HepG2 (cell line): ENCODE measurements at regions not wholly inside any gene's neighbourhood (a gene's known extent, or its start where the extent isn't known, plus 50 kb on each side); places are given as distances from the start of the nearest gene placed in this dataset.

Experiments
- ATAC-seq: fragments of 200-7000 bp; cut with Tn5 transposase; 3 replicates; pipeline ENCODE4 v1.9.1; 2020; ENCODE audit warnings: mild to moderate bottlenecking, moderate library complexity
- BruUV-seq: library from RNA; stranded (reverse); fragments of 400-500 nt; replicated peaks from 2 replicates; lab custom pipeline; 2021; lab: Mats Ljungman, UMichigan
- CTCF ChIA-PET: fragments of 300-600 bp; formaldehyde crosslinking; extraction: SDS; loops from one replicate; lab custom pipeline; 2021; ENCODE audit warnings: low total read pairs, inconsistent platforms, low intra/inter-chr PET ratio; lab: Yijun Ruan, JAX
- POLR2A ChIA-PET: fragments of 350-600 bp; sonication (Branson Sonifier 250); formaldehyde crosslinking; loops from one replicate; lab custom pipeline; 2020; ENCODE audit warnings: antibody characterized with exemption, inconsistent platforms; lab: Yijun Ruan, JAX
- DNase-seq: peaks from one replicate; pipeline ENCODE4 v3.0.0-alpha.2; 2015; ENCODE audit warnings: low spot score
- FAIRE-seq: peaks from 3 replicates; lab custom pipeline; 2011; peaks lifted over from hg19 to GRCh38; lab: Jason Lieb, UNC
- H2AFZ ChIP-seq: one replicate; pipeline ENCODE4 v1.6.1; 2011; ENCODE audit warnings: low read length, inconsistent platforms
- H3K27ac ChIP-seq: fragments of 300-600 bp; 3 replicates; pipeline ENCODE4 v1.8.0; 2011; ENCODE audit warnings: mixed run types, mild to moderate bottlenecking, mixed read lengths, low read length, inconsistent platforms; ENCODE audit not compliant: insufficient read depth; ENCODE audit errors: extremely low read length
- H3K27me3 ChIP-seq, 2 experiments: fragments of 200-600 bp in 1 of 2; 2 replicates in 1 of 2; 3 replicates in 1 of 2; pipeline versions ENCODE4 v1.6.0 to v1.8.0; 2011; ENCODE audit warnings: low read length in 2 of 2, mild to moderate bottlenecking in 2 of 2, moderate library complexity in 2 of 2, inconsistent platforms in 1 of 2; ENCODE audit not compliant: insufficient read depth in 2 of 2, control insufficient read depth in 1 of 2
- H3K36me3 ChIP-seq, 2 experiments: fragments of 200-600 bp in 1 of 2; replicated peaks in 1 of 2; 2 replicates in 1 of 2; 3 replicates in 1 of 2; pipeline versions ENCODE4 v1.5.1 to v1.8.0; 2011; ENCODE audit warnings: low read length in 2 of 2, inconsistent platforms in 1 of 2; ENCODE audit not compliant: insufficient read depth in 2 of 2, control insufficient read depth in 1 of 2
- H3K4me1 ChIP-seq: 2 replicates; pipeline ENCODE4 v1.5.1; 2012; ENCODE audit warnings: low read length, inconsistent platforms; ENCODE audit not compliant: insufficient read depth
- H3K4me2 ChIP-seq: 2 replicates; pipeline ENCODE4 v1.6.0; 2011; ENCODE audit warnings: low read depth, low read length, inconsistent platforms
- H3K4me3 ChIP-seq, 3 experiments: fragments of 200-600 bp in 1 of 3; sonication (generic), shearing (Covaris generic) in 1 of 3; replicated peaks in 1 of 3; 2 replicates each; pipeline ENCODE4 v1.5.1; 2011 to 2016; ENCODE audit warnings: low read length in 3 of 3, inconsistent platforms in 2 of 3, low read depth in 2 of 3, mild to moderate bottlenecking in 2 of 3, control low read depth in 1 of 3, mixed read lengths in 1 of 3; ENCODE audit not compliant: insufficient read depth in 1 of 3
- H3K79me2 ChIP-seq: one replicate; pipeline ENCODE4 v1.6.1; 2011; ENCODE audit warnings: low read length, inconsistent platforms; ENCODE audit not compliant: insufficient read depth
- H3K9ac ChIP-seq: 2 replicates; pipeline ENCODE4 v1.6.0; 2011; ENCODE audit warnings: mild to moderate bottlenecking, low read depth, low read length, inconsistent platforms; ENCODE audit not compliant: insufficient read depth
- H3K9me3 ChIP-seq: 2 replicates; pipeline ENCODE4 v1.5.1; 2012; ENCODE audit warnings: mild to moderate bottlenecking, low read length
- H4K20me1 ChIP-seq: 2 replicates; pipeline ENCODE4 v1.6.0; 2011; ENCODE audit warnings: inconsistent platforms, mild to moderate bottlenecking, low read length, moderate library complexity; ENCODE audit not compliant: insufficient read depth
- CCDC6 ChIP-seq: sonication (generic); formaldehyde crosslinking; IDR thresholded peaks from 2 replicates; pipeline ENCODE4 v1.8.1; 2022; ENCODE audit warnings: mild to moderate bottlenecking, missing genetic modification reagents, moderate library complexity
- CREB3 ChIP-seq: sonication (generic); formaldehyde crosslinking; IDR thresholded peaks from 2 replicates; pipeline ENCODE4 v1.5.0; 2020; ENCODE audit warnings: missing genetic modification reagents
- GABPA ChIP-seq, 2 experiments: IDR thresholded peaks; 2 replicates each; pipeline ENCODE4 v1.6.1; 2011 to 2016; ENCODE audit warnings: low read depth in 2 of 2, low read length in 1 of 2, missing biosample characterization in 1 of 2, missing genetic modification characterization in 1 of 2
- IRX3 ChIP-seq: sonication (generic); formaldehyde crosslinking; IDR thresholded peaks from 2 replicates; pipeline ENCODE4 v1.8.1; 2023; ENCODE audit warnings: mild to moderate bottlenecking, low read depth, missing genetic modification reagents, borderline replicate concordance
- KDM3A ChIP-seq: IDR thresholded peaks from 2 replicates; pipeline ENCODE4 v1.6.1; 2018; ENCODE audit warnings: low read depth, missing compliant biosample characterization
- RCOR2 ChIP-seq: IDR thresholded peaks from 2 replicates; pipeline ENCODE4 v1.6.1; 2016; ENCODE audit warnings: missing biosample characterization, missing genetic modification reagents
- RFX5 ChIP-seq: IDR thresholded peaks from 2 replicates; pipeline ENCODE4 v1.6.1; 2011; ENCODE audit warnings: low read depth, low read length, improper control_type of control experiment
- TAF15 ChIP-seq: fragments of 200-400 bp; formaldehyde crosslinking; IDR thresholded peaks from one replicate; pipeline ENCODE4 v1.6.1; 2018; ENCODE audit warnings: mild to moderate bottlenecking, low read depth, low read length; ENCODE audit not compliant: poor library complexity, severe bottlenecking
- TFE3 ChIP-seq: IDR thresholded peaks from 2 replicates; pipeline ENCODE4 v1.6.1; 2016
- TRAFD1 ChIP-seq: sonication (generic); formaldehyde crosslinking; IDR thresholded peaks from 2 replicates; pipeline ENCODE4 v1.5.1; 2020; ENCODE audit warnings: missing genetic modification reagents, mild to moderate bottlenecking, borderline replicate concordance
- ZBTB2 ChIP-seq: sonication (generic); formaldehyde crosslinking; IDR thresholded peaks from 2 replicates; pipeline ENCODE4 v1.8.0; 2022; ENCODE audit warnings: low read depth, missing genetic modification reagents
- ZNF18 ChIP-seq: sonication (generic); formaldehyde crosslinking; IDR thresholded peaks from 2 replicates; pipeline ENCODE4 v1.8.0; 2022; ENCODE audit warnings: mild to moderate bottlenecking, missing genetic modification reagents; ENCODE audit not compliant: insufficient replicate concordance
- ZNF256 ChIP-seq: sonication (generic); formaldehyde crosslinking; conservative IDR thresholded peaks from 2 replicates; pipeline ENCODE4 v1.4.0; 2020; ENCODE audit warnings: missing genetic modification reagents
- ZNF567 ChIP-seq: sonication (generic); formaldehyde crosslinking; IDR thresholded peaks from 2 replicates; pipeline ENCODE4 v1.8.1; 2023; ENCODE audit warnings: mild to moderate bottlenecking, missing genetic modification reagents, borderline replicate concordance
- ZNF674 ChIP-seq: sonication (generic); formaldehyde crosslinking; IDR thresholded peaks from 2 replicates; pipeline ENCODE4 v1.5.0; 2020; ENCODE audit warnings: low read depth, mild to moderate bottlenecking, missing genetic modification reagents
- ZNF780A ChIP-seq: sonication (generic); formaldehyde crosslinking; IDR thresholded peaks from 2 replicates; pipeline ENCODE4 v1.8.0; 2022; ENCODE audit warnings: mild to moderate bottlenecking, missing genetic modification reagents, moderate library complexity
- WGBS: methylation state at CpG from one replicate; pipeline ENCODE4 v1.1.6; 2017; ENCODE audit warnings: low lambda C conversion rate; 5-methylcytosine and 5-hydroxymethylcytosine counted together
- in situ Hi-C: cut with HindIII; loops from 2 replicates; pipeline ENCODE4 v1.10.0; 2017; ENCODE audit warnings: low pct_unique_long_range_greater_than_20kb; ENCODE audit not compliant: extremely low pct_ligation_motif_present
- intact Hi-C: fragments of 100-400 bp; cut with micrococcal nuclease; formaldehyde crosslinking; loops from one replicate; pipeline ENCODE4 v1.10.0; 2022; ENCODE audit not compliant: unreplicated experiment

GRCh38 chr7:115731796-115732471 is 298.6 kb downstream of the TFEC start (continued):
- TF ChIP-seq ZBTB2 (CRISPR knock-in tag) = no peak
- no peak for TF ChIP-seq KDM3A (CRISPR knock-in tag)
- TF ChIP-seq TRAFD1 = no peak
- no peak for TF ChIP-seq ZNF674 (CRISPR knock-in tag)
- TF ChIP-seq IRX3 (CRISPR knock-in tag) = no peak

GRCh38 chr7:115728518-115728917 is 302.0 kb downstream of the TFEC start:
- Histone ChIP-seq H3K27me3 (no peaks in the 10 kb centered on the region), H3K36me3 (no peaks in the 10 kb centered on the region), H3K9ac (no peak overlapping the region), H3K4me1 (no peaks in the 10 kb centered on the region), H3K4me2 (no peak overlapping the region), H3K27ac (no peak overlapping the region), H2AFZ (no peak overlapping the region), H4K20me1 (no peaks in the 10 kb centered on the region), H3K79me2 (no peaks in the 10 kb centered on the region), H3K4me3 (no peak overlapping the region), H3K9me3 (no peaks in the 10 kb centered on the region)
- in situ Hi-C loops (no loop called here), intact Hi-C loops (no loop called here)
- FAIRE-seq (no peak), ATAC-seq (no peak), DNase-seq (no peak)
- ChIA-PET CTCF (no interaction called here), POLR2A (no interaction called here)
- 0% methylated on average over 2 of the region's 2 CpGs for WGBS
- no TSS peak for BruUV-seq
- TF ChIP-seq ZNF256 (no peak), ZNF567 (no peak), TFE3 (no peak), TAF15 (no peak), GABPA (IDR thresholded peaks at IDR 0.05; ENCODE audit: low read depth, low read length) (no peak), GABPA (CRISPR knock-in tag; IDR thresholded peaks at IDR 0.05; ENCODE audit: low read depth) (no peak), RFX5 (no peak), ZNF18 (no peak), ZNF780A (CRISPR knock-in tag) (no peak), RCOR2 (no peak), CREB3 (CRISPR knock-in tag) (no peak), CCDC6 (CRISPR knock-in tag) (no peak)
